Stomach (tissue), 4 donors: ENCODE measurements at regions not wholly inside any gene's neighbourhood (a gene's known extent, or its start where the extent isn't known, plus 50 kb on each side); places are given as distances from the start of the nearest gene placed in this dataset.

Source experiments
- POLR2A ChIP-seq, 4 donors: fragments of 450-650 bp; IDR thresholded peaks; one replicate each; pipeline ENCODE4 v1.6.1; 2016; ENCODE audit warnings: antibody characterized with exemption in 4 of 4, control low read depth in 2 of 4, mild to moderate bottlenecking in 1 of 4, moderate library complexity in 1 of 4
- POLR2AphosphoS5 ChIP-seq, 3 donors: sonication (generic); formaldehyde crosslinking; IDR thresholded peaks; one replicate each; pipeline ENCODE4 v1.6.1; 2016; ENCODE audit warnings: antibody characterized with exemption in 3 of 3
- TF ChIP-seq, protein P1 (sequence below), 7 experiments: fragments of 450-650 bp in 4 of 7; fragments of 200-600 bp in 3 of 7; sonication (generic) in 3 of 7; IDR thresholded peaks; one replicate each; pipeline ENCODE4 v1.5.1; 2016 to 2019; ENCODE audit warnings: antibody characterized with exemption in 7 of 7, control low read depth in 2 of 7, mild to moderate bottlenecking in 1 of 7

DNA sequence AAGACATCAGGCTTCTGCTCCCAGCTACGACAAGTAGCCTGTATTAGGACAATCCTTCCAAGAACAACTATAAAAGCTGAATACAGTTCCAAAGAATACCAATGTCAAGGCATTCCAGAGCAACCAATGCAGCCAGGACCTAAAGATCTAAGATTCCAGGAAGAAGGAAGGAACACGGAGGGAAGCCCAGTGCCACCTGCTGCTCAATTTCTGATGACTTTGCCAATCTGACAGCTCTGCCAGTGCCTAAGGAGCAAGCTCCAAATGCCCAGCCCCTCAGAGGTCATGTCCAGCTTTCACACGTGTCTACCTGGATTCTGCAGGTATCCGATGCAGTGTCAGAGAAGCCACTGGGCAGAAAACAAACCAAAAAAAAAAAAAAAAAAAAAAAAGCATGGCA, 164.4 kb downstream of the IRS2 start:
- TF ChIP-seq POLR2A (IDR thresholded peaks at IDR 0.05): no peak
- TF ChIP-seq, protein P1, sequence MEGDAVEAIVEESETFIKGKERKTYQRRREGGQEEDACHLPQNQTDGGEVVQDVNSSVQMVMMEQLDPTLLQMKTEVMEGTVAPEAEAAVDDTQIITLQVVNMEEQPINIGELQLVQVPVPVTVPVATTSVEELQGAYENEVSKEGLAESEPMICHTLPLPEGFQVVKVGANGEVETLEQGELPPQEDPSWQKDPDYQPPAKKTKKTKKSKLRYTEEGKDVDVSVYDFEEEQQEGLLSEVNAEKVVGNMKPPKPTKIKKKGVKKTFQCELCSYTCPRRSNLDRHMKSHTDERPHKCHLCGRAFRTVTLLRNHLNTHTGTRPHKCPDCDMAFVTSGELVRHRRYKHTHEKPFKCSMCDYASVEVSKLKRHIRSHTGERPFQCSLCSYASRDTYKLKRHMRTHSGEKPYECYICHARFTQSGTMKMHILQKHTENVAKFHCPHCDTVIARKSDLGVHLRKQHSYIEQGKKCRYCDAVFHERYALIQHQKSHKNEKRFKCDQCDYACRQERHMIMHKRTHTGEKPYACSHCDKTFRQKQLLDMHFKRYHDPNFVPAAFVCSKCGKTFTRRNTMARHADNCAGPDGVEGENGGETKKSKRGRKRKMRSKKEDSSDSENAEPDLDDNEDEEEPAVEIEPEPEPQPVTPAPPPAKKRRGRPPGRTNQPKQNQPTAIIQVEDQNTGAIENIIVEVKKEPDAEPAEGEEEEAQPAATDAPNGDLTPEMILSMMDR (IDR thresholded peaks at IDR 0.05): no peak
- no peak for TF ChIP-seq POLR2AphosphoS5 (IDR thresholded peaks at IDR 0.05)
